NOMO-1 treated with dmso at 0.1 percent for 144 hours (cell line): ENCODE measurements at regions not wholly inside any gene's neighbourhood (a gene's known extent, or its start where the extent isn't known, plus 50 kb on each side); places are given as distances from the start of the nearest gene placed in this dataset.
A peak's percentile ranks its signal among the peaks of the same experiment; 100 is the strongest.

ENCODE experiments used
- DNase-seq: peaks from one replicate; lab custom pipeline; 2025; ENCODE audit not compliant: unreplicated experiment; lab: John Stamatoyannopoulos, UW

DNA sequence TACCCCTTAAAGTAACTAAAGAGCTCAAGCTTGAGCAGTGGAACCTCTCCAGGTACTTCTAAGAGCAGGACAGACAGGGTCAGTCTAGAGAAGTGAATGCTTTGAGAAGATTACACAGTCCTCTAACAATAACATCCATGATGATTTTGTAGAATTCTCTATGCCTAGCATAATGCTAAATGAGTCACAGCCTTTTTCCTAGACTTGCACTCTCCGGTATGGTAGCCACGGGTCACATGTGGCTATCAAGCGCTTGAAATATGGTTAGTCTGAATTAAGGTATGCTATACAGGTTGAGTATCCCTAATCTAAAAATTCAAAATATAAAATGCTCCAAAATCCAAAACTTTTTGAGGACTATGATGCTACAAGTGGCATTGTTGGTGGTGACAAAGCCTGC is 166.6 kb upstream of the MKLN1 start:
- no peak for DNase-seq

DNA sequence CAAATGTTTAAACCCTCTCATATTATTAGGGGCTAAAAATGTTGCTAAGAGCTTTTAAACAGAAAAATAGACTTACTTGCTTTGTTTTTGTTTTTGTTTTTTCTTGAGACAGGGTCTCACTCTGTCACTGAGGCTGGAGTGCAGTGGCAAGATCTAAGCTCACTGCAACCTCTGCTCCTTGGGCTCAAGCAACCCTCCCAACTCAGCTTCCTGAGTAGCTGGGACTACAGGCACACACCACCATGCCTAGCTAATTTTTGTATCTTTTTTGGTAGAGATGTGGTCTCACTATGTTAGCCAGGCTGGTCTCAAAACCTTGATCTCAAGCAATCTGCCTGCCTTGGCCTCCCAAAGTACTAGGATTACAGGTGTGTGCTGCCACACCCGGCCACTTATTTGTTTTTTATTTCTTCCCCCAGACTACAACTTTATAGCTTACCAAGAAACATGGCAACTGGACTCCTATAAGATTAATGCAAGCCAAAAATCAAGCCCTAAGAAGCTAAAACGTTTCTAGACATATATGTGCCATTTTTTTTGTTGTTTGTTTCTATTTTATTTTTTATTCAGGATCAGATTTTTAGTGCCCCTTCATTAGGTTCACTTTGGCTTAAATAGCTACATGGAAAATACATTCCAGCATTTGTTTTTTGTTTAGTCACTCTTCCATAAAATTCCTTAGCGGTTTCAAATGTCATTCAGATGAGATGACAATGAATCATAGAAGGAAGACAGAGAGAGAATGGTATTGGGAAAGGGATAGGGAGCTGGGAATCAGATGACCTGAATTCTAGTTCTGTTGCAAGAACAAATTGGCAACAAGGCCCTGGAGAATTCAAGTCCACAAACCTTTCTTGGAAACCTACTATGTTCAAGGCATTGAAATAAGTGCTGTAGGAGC is 163.4 kb upstream of the MKLN1 start:
- DNase-seq: no peak

DNA sequence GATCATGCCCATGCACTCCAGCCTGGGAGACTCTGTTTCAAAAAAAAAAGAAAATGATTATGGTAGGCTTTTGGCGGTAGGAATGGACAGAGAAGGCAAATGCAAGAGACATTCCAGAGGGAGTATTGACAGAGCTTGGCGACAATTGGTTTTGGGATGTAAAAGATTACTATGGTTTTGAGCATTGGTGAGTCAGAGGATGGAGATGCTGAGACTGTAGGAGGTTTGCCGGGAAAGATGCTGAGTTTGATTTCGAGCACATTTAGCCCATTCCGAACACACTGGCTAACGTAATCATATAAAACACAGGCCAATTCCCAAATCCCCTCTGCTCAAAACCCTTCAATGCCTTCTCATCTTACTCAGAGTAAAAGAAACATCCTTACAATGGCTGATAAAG is 161.6 kb upstream of the MKLN1 start:
- DNase-seq: no peak

DNA sequence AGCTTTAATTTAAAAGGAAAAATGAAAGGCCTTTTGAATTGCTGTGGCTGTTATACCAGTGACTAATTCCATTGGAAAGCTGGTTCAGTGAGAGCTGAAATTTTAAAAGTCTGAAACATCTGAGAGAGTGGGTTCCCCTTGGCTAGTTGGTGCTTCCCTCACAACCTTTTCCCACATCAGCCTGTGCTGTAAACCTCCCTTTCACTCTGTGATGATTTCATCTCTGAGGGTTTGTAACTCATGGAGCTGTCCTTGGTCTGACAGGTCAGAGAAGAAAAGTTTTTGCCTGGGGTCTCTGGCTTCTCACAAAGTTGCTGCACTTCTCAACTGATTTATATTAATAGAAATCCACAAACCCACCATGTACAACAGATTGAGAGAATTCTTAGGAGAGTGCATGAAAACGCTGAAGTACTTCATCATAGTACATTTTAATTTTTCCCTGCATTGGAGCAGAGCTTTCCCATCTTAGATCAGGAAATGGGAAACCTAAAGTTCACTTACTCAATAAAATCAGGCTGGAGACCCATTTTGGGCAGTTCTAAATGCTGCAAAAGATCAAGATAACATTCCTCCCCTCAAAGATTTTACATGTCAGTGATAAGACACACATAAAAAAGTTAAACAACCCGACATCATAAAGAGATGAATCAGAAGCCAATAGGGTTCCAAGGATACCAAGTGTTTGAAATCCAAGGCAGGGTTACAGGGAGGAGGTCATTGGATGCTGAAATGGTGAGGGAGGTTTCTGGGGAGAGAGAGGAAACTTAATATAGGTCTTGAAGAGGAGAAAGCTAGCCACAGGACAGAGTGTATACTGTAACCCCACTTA is 157.0 kb upstream of the MKLN1 start:
- no peak for DNase-seq

DNA sequence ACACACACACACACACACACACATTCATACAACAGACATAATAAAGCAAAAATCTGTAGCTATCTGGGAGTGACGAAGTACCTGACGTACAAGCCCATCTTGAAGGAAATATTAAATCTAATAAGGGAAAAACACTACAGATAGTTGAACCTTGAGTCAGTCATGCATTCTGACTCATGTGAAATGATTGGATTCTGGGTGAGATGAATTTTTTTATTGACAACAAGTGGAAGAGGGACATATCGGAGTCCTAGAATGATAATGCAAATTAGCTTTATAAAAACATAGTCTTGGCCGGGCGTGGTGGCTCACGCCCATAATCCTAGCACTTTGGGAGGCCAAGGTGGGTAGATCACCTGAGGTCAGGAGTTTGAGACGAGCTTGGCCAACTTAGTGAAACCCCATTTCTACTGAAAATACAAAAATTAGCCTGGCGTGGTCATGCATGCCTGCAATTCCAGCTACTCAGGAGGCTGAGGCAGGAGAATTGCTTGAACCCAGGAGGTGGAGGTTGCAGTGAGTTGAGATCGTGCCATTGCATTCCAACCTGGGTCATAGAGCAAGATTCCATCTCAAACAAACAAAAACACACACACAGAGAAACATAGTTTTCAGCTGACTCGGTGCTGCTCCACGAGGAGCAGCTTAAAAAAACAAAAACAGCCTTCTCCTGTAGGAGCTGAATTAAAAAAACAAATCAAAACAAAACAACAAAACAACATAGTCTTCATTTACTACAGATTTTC is 154.4 kb upstream of the MKLN1 start:
- DNase-seq: no peak

DNA sequence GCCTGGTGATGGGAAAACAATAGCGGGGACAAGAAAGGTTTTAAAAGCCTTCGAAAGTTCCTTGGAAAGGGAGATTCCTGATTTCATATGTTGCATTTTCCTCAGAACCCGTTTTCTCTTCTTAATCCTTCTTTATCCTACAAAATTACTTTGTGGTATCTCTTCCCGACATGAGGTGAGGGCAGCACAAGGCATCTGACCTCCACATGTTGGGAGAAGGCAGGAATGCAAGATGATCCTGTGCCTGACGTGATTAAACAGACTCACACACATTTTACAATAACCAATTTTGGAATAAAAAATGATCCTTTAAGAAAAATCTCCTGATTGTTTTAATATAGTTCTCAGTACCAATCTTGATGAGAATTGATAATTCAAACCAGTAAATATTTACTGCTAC is 153.3 kb upstream of the MKLN1 start:
- DNase-seq: no peak

DNA sequence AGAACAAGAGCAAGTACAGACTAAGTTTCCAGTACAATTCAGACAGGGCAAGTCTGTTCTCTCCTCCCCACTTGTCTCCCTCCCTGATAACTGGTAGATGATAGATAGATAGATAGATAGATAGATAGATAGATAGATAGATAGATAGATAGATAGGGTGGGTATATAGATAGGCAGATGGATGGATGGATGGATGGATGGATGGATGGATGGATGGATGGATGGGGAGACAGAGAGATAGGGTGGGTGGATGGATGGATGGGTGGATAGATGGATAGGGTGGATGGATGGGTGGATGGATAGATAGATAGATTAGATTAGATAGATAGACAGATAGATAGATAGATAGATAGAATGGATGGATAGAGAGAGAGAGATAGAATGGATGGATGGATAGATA is 152.8 kb upstream of the MKLN1 start:
- DNase-seq: no peak

DNA sequence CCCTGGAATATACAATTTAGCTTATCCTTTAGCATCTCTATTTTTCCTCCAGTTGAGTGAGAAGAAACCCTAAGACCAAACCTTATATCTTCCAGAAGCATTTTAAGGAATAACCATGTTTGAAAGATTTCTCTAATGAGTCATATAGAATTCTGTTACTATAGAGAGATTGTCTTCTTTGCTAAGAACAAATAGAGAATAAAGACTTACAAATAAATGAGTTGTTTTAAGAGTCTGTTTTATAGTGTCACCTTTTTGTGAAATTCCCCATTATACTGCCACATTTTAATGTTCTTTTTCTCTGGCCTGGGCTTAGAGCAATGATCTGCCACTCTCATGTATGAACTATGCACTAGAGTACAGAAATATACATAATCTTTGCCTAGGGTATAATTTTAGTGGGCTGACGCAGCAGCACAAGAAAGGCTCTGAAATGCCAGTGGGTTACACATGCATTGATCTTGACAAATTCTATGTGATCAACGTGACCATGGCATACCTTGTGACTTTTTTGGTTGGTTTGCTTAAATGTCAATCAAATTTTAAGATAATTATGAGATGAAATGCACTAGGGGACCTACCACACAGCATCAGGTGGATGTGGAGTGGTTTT is 145.1 kb upstream of the MKLN1 start:
- DNase-seq: no peak

DNA sequence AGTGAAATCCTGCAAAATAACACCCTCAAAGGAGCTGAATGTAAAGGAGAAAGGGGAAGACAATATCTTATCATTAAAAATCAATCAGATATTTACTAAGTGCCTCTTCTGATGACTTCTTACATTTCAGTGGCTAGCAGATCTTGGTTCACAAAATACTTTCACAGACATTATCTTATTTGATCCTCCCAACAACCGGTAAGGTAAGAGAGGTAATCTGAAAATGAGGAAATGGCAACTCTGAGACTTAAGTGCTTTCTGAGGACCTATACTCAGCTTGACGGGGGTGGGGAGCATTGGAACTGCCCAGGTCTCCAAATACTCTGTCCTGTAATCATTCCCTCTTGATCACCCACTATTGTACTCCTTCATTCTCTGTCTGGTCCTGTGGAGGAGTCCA is 144.6 kb upstream of the MKLN1 start:
- no peak for DNase-seq

DNA sequence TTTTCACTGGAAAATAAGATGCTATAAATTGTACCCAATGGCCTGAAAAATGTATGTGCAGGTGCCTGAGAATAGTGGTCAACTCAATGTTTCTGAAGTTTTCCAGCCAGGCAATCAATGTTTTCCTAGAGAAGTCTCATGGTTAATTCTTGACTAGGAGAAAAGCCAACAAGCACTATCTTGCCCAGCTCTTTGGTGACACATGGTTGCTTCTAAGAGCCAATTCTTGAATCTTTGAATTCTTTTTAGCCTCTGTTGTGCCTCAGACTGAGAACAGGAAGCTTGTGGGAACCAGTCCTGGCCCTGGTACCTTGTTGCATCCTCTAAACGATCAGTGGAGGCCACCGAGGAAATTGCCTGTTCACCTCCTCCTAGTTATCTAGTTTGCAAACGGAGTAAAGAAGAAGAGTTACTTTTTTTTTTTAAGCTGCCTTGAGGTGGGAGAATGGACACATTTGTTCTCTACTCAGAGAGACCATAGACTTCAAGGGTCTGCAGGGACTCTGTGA is 144.0 kb upstream of the MKLN1 start:
- DNase-seq: no peak

DNA sequence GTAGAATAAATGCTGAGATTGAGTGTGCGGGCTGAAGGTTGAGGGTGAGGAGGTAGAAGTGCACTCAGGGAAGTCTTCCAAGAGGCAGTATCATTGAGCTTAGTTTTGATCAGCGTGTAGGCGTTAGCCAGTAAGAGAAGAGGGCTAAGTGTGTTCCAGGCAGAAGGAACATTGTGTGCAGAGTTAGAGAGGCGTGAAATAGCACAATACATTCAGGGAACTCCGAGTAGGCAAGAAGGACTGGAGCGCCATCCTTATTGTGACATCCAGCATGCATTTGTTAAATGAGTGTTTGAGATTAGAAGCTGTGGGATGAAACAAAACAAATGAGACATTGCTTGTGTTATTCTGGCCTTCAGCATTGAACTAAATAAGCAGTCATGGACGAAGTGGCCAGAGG is 140.9 kb upstream of the MKLN1 start:
- no peak for DNase-seq

DNA sequence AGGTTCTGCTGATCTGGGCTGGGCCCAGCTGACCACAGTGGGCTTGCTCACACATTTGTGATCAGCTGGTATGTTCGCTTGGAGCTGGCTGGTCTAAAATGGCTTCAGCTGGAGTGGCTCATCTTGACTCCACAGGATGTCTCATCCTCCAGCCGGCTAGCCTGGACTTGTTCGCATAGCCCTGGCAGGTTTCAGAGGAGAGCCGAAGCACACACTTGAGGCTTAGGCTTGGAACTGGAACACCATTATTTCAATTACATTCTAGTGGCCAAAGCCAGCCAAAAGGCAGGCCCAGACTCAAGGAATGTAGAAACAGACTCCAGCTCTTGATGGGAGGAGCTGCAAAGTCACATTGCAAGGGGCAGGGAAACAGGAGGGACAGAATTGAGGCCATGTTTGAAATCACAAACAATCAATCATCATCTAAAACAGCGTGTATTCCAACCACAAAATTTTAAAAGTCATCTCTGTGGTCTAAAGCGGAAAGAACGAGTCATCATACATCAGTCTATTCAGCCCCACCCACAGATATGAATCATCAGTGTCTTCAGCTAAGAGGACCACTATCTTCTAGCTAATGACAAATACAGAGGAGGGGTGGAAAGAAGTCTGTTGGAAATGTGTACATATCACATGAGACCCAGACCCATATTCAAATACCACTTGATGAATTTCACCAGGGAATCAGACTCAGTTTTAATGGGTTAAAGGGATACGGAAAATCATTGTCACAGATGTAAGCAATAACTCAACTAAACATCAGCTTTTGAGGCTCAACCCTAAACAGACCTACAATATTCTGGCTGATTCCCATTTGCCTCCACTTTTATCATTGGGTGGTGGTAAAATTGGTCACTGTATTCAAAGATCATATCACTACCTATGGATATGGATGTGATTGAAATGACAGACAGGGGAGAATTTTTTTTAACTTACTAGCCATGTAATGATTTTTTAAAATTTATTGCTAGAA is 139.0 kb upstream of the MKLN1 start:
- DNase-seq: peak; percentile 49

DNA sequence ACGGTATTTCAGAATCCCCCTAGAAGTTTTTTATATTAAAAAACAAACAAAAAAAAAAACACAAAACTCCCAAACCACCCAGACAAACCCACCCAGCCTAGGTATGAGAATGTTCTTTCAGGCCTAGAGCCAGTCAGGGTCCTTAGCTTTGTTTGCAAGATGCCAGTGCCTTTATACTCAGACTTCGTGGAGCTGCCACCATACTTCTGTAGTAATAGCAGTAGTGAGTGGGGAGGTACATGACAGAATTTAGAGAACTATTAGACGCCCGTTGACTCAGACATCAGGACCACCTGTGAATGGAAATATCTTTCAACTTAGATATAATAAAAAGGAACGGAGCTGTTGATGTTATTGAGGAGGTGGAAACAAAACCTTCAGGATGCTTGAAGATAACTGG is 138.2 kb upstream of the MKLN1 start:
- no peak for DNase-seq

DNA sequence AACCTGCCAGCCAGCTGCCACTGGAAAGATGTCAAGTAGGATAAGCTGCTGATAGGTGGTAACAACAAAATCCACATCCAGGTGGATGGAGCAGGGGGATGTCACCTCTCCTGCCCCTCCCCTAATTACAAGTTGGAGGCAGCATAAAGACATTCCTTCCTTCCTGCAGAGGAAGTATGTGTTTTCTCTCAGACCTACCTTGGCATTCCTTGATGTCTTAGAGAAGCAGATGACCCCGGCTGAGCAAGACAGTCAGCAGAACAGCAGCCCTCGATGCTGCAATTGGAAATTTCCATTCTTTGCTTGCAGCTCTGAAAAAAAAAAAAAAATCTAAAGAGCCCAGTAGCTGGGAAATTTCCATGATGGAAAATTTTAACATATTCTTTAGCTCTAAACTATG is 137.5 kb upstream of the MKLN1 start:
- DNase-seq: no peak

DNA sequence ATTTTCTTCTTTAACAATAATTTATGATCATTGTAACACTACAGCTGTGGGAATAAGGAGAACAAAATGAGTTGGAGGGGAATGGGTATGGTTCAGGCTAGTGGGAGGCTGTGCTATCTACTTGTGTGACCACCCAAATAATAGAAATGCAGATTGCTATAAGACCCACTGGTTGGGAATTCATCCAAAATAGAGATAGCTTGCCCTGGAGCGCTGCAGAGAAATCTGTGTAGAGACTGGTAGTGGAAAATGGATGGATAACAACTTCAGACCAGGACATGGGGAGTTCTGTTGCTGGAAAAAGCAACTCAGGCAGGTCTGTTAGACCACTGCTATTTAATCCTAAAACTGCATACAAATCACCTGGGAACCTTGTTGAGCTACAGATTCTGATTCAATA is 137.1 kb upstream of the MKLN1 start:
- DNase-seq: no peak

DNA sequence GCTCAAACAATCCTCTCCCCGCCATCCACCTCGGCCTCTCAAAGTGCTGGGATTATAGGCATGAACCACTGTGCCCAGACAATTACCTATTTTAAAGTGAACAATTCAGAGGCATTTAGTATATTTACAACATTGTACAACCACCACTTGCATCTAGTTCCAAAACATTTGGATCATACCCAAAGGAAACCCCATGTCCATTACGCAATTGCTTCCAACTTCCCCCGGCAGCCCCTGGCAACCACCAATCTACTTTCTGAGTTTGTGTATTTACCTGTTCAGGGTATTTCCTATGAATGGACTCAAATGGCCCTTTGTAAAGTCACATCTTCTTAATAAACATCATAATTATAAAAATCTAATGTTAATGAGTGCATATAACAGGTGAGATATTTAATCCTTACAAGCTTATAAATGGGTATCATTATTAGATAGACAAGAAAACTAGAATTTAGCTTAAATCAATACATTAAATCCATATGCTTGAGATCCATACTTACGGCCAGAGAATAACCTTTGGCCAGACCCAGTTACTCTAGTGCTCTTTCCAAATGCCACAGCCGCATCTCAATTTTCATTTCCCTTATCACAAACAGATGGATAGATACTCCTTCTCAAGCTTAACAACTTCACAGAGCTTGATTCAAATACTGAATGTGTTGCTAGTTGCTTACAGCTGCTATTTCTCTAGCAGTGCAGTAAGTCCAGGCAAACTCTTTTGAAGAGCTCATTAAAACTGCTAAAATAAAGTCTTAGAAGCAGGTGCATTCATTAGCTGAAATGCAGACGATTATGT is 133.4 kb upstream of the MKLN1 start:
- no peak for DNase-seq

DNA sequence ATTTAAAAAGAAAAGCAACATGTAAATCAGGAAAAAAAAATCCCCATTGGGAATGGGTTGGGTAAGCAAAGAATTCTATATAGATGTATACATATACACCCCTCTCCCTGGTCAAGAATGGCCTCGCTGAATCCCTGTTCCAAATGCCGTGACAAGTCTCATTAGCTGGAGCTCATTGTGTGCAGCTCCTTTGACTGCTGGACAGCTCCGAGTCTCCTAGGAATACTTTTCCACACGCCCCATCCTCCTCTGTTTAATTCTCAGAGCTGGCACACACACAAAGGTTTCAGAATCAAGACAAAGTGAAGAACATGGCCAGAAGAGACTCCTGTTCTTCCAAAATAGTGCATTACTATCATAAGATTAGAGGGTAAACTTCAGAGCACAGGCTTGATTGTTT is 130.9 kb upstream of the MKLN1 start:
- DNase-seq: no peak

DNA sequence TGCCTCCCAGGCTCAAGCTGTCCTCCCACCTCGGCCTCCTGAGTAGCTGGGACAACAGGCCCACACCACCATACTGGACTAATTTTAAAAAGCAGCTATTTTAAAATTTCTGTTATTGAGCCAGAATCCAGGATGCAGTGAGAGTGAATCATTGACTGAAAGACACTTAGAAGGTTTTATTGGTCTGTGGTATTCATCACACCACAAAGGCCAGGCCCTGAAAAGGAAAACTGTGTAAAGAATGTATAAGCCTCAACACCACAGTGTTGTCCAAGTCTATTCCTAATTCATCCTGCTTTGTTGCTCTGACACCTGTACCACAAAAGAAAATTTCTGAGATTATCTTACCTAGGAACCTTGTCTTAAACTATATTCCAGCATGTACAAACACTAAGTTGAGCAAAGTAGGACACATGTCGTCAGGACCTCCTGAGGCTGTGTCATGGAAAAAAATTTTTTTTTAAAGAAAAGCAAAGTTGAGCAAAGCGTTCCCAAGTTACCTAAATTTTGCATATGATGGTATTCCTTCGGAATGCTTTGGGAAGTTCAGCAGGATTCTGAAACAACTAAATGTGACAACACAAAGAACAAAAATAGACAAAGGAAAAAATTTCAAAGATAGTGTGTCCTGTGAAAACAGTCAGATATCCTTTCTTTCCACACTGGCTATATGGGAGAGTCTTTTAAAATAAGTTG is 129.6 kb upstream of the MKLN1 start:
- DNase-seq: no peak
